HG03565 (cell line): ENCODE measurements at regions not wholly inside any gene's neighbourhood (a gene's known extent, or its start where the extent isn't known, plus 50 kb on each side); places are given as distances from the start of the nearest gene placed in this dataset.
"Not testable (repeated sequence)": the region's sequence is repeated elsewhere in the genome, so short reads cannot be mapped to it uniquely, and the experiment has no call there.

ENCODE experiments used
- ATAC-seq: cut with Tn5 transposase; IDR thresholded peaks from one replicate; pipeline ENCODE4 v1.9.1; 2021; ENCODE audit warnings: mild to moderate bottlenecking, moderate library complexity; ENCODE audit not compliant: unreplicated experiment

DNA sequence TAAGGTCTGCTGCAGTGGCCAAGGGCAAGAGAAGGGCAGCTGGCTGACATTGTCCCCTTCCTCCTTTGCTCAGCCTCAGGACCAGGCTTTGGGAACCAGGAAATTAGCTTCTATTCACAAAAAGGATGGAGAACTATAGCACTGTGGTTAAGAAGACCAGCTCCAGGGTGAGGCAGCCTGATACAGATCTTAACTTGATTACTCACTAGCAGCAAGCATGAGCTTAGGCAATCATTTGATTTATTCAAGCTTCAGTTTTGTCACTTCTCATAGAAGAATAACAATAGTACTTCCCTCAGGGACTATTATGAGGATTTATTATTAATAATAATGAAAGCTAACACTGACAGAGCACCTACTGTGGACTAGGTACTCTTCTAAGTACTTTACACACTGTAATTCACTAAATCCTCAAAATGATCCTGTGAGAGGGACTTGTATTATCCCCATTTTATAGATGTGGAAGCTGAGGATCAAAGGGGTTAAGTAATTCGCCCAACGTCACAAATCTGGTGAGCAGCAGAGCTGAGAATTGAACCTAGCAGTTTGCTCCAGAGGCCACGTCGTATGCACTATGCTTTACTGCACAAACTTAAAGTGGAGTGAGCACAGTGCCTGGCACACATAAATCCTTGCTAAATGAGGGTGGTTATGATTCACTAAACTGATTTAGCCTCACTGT lies 130.4 kb upstream of the PAK3 start:
- ATAC-seq, result no peak

- ATAC-seq, result no peak
Measured at GRCh38 chrX:110964786-110965185, 131.2 kb upstream of the PAK3 start.

- ATAC-seq, result no peak
Measured at GRCh38 chrX:110962451-110962850, 133.5 kb upstream of the PAK3 start.

DNA sequence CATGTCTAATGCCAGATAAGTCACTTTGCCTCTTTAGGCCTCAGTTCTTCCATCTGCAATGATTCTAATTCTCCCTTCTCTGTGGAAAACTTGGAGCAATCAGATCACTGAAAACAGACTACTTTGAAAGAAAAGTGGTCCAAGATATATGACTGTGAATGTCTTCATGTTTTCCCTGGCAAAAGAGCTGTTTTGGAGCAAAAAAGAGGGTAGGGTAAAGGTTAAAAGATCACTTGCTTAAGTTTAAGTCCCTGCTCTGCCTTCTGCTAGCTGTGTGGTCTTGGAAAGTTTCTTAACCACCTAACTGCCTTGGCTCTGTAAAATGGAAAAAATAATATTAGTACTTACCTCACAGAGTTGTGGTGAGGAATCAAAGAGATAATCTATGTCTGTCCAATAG lies 140.3 kb upstream of the PAK3 start:
- ATAC-seq, result no peak

GRCh38 chrX:110954428-110955100 lies 141.4 kb upstream of the PAK3 start:
- no peak for ATAC-seq

- ATAC-seq, result no peak
Measured at GRCh38 chrX:110951472-110952269, 144.3 kb upstream of the PAK3 start.

DNA sequence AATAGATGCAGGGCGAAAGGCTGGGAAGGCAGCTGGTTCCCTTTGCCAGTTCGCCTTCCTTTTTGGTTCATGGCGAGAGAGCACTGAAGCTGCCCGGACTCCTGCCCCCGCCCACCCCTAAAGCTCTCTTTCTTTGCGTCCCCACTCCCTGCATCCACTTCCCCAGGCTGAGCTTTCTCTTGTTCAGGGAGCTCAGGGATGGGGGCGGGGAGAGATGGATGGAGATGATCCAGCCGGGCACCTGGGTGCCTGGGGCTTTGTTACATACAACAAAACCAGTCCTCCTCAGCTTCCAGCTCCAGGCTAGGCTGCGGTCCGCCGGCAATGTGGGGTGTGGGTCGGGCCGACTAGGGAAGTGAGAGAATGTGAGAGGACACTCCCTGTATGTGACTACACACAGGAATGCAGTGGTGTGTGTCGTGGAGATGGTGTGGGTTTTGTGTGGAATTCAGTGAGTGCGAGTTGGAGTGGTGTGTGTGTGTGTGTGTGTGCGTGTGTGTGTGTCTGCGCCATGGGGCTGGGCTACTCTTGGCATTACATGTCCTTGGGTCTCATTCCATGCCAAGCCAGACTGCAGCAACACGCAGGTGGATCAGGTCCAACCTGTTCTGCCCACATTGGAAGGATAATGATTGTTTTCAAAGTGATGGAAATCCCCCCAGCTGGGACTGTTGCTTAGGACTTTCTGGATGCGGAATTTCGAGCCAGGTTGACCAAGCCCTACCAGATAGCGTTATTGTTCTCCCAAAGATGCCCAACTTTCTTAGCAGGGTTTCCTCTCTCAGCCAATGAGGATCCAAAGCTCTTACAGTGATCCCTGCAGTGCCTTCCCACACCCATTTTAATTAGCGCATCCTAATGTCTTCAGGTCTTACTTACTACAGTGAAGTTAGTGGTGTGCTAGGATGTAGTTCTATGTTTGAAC lies 149.4 kb upstream of the CHRDL1 start:
- no peak for ATAC-seq

DNA sequence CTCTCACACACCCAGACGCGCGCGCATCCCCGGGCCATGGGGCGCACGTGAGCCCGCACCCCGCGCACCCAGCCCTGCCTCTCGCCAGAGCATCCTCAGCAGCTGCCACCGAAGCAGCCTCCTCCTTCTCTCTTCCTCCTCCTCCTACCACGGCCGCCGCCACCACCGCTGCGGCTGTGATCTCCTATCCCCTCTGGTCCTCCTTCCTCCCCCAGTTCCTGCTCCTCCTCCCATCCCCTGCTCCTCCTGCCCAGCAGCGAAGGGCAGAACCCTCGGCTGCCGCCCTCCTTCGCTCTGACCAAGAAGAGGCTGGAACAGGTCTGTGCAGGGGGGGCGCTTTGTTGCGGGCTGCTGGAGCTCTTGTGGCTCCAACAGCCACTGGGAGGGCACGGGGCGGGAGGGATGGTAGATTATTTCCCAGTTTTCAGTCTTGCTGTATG lies 148.7 kb upstream of the CHRDL1 start:
- ATAC-seq, result no peak

DNA sequence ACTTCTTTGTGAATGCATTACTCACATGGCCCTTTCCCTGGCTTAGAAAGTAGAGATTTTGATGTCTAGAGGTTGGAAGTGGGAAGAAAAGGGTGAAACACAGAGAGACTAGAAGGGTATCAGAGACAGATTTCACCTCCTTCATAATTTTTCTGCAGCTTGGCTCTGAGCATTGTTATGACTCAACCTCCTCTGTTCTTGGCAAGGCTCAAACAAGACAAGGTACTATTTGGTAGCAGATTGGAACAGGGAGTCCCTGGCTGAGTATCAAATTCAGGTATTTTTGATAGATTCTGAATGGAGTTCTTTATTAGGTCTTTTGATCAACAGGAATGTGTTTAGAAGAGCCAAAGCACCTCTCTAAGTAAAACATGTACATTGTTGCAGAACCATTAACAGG lies 146.3 kb upstream of the CHRDL1 start:
- ATAC-seq, result no peak

DNA sequence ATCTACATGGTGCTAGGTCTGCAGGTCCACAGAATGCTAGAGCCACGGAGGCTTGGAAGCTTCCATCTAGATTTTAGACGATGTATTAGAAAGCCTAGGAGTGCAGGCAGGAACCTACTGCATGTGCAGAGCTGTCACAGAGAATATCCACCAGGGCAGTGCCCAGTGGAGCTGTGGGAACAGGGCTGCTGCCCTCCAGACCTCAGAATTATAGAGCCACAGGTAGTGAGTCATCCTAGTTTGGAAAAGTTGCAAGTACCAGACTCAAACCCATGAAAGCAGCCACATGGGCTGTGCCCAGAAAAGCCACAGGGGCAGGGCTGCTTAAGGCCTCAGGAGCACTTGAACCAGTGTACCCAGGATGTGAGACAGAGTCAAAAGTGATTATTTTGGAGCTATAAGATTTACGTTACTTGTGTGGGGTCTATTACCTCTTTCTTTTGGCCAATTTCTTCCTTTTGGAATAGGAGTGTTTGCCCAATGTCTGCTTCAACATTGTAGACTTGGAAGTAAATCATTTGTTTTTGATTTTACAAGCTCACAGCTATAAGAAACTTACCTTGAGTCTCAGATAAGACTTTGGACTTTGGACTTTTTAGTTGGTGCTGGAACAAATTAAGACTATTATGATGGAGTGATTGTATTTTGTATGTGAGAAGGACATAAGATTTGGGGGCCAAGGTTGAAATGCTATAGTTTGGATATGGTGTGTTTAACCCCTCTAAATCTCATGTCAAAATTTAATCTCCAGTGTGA lies 143.5 kb upstream of the CHRDL1 start:
- ATAC-seq, result no peak

DNA sequence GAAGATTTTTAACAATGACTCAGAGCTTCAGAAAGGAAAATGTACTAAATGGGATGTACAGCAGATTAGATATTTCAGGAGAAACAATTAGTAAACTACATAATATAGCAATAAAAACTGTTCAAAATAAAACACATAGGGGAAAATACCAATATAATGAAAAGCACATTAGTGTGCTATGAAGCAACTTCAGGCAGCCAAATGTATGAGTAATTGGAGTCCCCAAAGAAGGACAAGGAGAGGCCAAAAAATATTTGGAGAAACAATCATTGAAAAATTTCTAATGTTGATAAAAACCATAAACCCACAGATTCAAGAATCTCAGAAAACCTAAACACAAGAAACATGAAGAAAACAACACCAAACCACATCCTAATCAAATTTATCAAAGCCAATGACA lies 129.3 kb upstream of the CHRDL1 start:
- ATAC-seq, result no peak

DNA sequence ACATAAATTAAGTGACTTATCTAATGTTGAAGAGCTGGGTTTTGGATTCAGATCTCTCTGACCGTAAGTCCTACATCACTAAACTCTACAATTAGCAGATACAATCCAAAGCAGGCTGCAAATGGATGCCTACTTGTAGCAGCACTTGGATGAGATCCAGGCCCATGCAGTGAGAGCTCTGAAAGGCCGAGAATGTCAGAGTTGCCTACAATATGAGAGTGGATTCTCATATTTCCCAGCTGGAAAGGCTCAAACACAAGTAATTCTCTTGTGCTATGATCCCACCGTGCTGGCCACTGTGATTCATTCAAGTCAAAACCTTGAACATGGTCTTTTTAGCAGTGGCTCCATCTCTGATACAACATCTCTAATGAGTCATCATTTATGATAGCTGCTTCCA lies 125.4 kb upstream of the CHRDL1 start:
- no peak for ATAC-seq

DNA sequence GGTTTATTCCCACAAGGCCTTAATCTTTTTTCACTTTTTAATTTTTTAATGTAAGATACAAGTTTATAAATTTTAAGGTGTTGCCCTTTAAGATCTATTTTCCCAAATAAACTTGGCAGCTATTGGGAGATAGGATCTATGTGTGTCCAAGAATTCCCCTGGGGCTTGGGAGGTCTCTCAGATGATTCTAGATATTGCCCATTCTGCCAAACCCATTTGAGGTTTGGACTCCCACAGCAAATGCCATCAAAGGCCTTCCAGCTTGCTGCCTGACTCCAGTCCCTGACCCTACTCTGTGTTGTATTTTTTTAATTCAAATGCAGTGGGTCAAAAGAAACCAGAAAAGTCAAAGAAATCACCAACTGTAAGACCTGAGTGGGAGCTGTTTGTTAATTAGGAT lies 120.0 kb upstream of the CHRDL1 start:
- ATAC-seq, result no peak

DNA sequence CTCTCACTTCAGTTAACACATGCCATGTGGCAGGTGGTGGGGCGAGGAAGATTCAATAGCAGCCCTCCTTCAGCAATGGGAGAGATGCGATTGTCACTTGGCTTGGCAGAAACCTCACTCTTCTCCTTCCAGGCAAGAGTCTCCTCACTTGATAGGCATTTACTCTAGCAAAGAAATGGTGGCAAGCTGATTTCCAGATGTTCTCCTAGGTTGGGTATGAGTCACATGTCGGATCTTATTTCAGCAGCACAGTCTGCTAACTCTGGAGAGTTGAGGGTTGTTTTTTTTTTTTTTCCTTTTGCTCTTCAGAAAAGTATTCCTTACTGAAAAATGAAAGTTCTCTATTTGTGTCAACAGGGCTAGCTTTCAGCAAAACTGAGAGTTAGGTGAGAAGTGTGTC lies 119.5 kb upstream of the CHRDL1 start:
- no peak for ATAC-seq

- no peak for ATAC-seq
Measured at GRCh38 chrX:110914281-110914680, 118.7 kb upstream of the CHRDL1 start.

- not testable (repeated sequence) for ATAC-seq
Measured at GRCh38 chrX:110904747-110905146, 109.1 kb upstream of the CHRDL1 start.

- ATAC-seq, result no peak
Measured at GRCh38 chrX:110881971-110882370, 86.4 kb upstream of the CHRDL1 start.

GRCh38 chrX:110877326-110877725 lies 81.7 kb upstream of the CHRDL1 start:
- no peak for ATAC-seq

GRCh38 chrX:110871839-110872238 lies 76.2 kb upstream of the CHRDL1 start:
- no peak for ATAC-seq

DNA sequence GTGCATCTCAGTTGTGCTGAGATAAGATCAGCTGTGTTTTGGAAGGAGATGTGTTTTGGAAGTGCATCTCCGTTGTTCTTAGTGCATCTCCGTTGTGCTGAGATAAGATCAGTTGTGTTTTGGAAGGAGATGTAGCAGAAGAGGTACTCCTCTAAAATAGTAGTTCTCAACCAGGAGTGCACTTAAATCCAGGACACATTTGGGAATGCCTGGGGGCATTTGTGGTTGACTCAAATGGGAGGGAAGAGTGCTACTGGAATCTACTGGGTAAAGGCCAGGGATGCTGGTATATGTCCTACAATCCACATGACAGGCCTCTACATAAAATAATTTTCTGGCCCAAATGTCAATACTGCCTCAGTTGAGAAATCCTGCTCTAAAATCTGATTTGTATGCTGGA lies 70.8 kb upstream of the CHRDL1 start:
- ATAC-seq, result no peak
